ENCODE measurements at regions not wholly inside any gene's neighbourhood (a gene's known extent, or its start where the extent isn't known, plus 50 kb on each side); places are given as distances from the start of the nearest gene placed in this dataset.

DNA sequence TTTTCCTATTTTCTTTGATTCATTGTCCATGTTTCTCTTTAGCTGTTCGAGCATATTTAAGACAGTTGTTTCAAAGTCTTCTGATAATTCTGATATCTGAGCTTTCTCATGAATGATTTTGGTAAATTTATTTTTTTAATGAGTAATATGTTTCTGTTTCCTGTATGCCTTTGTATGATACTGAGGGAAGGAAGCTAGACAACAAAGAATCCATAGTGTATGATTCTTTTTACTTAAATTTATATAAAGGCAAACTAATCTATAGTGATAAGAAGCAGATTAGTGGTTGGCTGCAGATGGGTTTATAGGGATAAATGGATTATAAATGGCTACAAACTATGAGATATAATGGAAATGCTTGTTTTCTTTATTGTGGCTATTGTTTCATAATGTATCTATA lies 352.7 kb upstream of the CDH2 start:
- peaks cover 3% of the 10 kb centered on the region for H3F3A ChIP-seq (ENCODE audit: low read depth)
- no peak overlapping the region for H3K4me3 Mint-ChIP-seq
- no peak overlapping the region for H3K9ac ChIP-seq
- TF ChIP-seq EZH2 (IDR thresholded peaks at IDR 0.05) (no peak), EZH2phosphoT487 (IDR thresholded peaks at IDR 0.05) (no peak)
- TF ChIP-seq, protein P1, sequence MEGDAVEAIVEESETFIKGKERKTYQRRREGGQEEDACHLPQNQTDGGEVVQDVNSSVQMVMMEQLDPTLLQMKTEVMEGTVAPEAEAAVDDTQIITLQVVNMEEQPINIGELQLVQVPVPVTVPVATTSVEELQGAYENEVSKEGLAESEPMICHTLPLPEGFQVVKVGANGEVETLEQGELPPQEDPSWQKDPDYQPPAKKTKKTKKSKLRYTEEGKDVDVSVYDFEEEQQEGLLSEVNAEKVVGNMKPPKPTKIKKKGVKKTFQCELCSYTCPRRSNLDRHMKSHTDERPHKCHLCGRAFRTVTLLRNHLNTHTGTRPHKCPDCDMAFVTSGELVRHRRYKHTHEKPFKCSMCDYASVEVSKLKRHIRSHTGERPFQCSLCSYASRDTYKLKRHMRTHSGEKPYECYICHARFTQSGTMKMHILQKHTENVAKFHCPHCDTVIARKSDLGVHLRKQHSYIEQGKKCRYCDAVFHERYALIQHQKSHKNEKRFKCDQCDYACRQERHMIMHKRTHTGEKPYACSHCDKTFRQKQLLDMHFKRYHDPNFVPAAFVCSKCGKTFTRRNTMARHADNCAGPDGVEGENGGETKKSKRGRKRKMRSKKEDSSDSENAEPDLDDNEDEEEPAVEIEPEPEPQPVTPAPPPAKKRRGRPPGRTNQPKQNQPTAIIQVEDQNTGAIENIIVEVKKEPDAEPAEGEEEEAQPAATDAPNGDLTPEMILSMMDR (IDR thresholded peaks at IDR 0.05), result no peak
- no peak overlapping the region for H3K27ac Mint-ChIP-seq
- no peak overlapping the region for H2AFZ ChIP-seq (replicated peaks)
- H3K4me3 ChIP-seq, result no peak overlapping the region
- no peaks in the 10 kb centered on the region for H3K36me3 ChIP-seq
- no peak overlapping the region for H3K4me2 ChIP-seq
- H3K36me3 Mint-ChIP-seq, result no peaks in the 10 kb centered on the region
- no peaks in the 10 kb centered on the region for H3K79me2 ChIP-seq (ENCODE audit: low read depth)
- no peak overlapping the region for H3K27ac ChIP-seq
- H3K9me3 ChIP-seq (ENCODE audit: low read depth), result no peaks in the 10 kb centered on the region
- peaks cover 7% of the 10 kb centered on the region for H3K4me1 ChIP-seq
- no peaks in the 10 kb centered on the region for H3K9me3 Mint-ChIP-seq
- H3K27me3 ChIP-seq, result no peaks in the 10 kb centered on the region
- H3K4me1 Mint-ChIP-seq, result peaks cover 7% of the 10 kb centered on the region
- no peaks in the 10 kb centered on the region for H3K27me3 Mint-ChIP-seq (ENCODE audit: insufficient read depth, low read depth)
- no peaks in the 10 kb centered on the region for H4K20me1 ChIP-seq (ENCODE audit: low read depth)
- no peak for DNase-seq (ENCODE audit: low spot score)

DNA sequence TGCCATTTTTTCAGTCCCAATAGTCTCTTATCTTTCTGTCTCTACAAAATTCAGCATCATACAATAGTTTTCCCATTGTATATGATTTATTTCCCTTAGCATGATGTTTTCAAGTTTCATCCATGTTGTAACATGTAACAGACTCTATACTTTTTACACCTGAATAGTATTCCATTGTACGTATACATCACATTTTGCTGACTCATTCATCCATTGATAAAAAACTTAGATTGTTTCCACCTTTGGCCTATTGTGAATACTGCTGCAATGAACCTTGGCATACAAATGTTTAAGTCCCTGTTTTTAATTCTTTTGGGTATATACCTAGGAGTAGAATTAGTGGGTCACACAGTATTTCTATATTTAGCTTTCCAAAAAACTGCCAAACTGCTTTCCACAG lies 349.3 kb upstream of the CDH2 start:
- no peak overlapping the region for H2AFZ ChIP-seq (replicated peaks)
- TF ChIP-seq EZH2 (IDR thresholded peaks at IDR 0.05), result no peak
- TF ChIP-seq EZH2phosphoT487 (IDR thresholded peaks at IDR 0.05), result no peak
- TF ChIP-seq, protein P1 (IDR thresholded peaks at IDR 0.05), result no peak
- no peaks in the 10 kb centered on the region for H3K36me3 Mint-ChIP-seq
- peaks cover 40% of the 10 kb centered on the region for H3K4me1 ChIP-seq
- no peaks in the 10 kb centered on the region for H3K9me3 Mint-ChIP-seq
- no peak overlapping the region for H3K4me2 ChIP-seq
- H3K27me3 ChIP-seq, result no peaks in the 10 kb centered on the region
- no peaks in the 10 kb centered on the region for H3K9me3 ChIP-seq (ENCODE audit: low read depth)
- H3K4me3 ChIP-seq, result no peak overlapping the region
- no peak overlapping the region for H3K27ac Mint-ChIP-seq
- H3K4me1 Mint-ChIP-seq, result peaks cover 28% of the 10 kb centered on the region
- DNase-seq (ENCODE audit: low spot score), result no peak
- H3K79me2 ChIP-seq (ENCODE audit: low read depth), result no peaks in the 10 kb centered on the region
- peaks cover 26% of the 10 kb centered on the region for H3F3A ChIP-seq (ENCODE audit: low read depth)
- no peak overlapping the region for H3K9ac ChIP-seq
- no peaks in the 10 kb centered on the region for H3K36me3 ChIP-seq
- H3K27me3 Mint-ChIP-seq (ENCODE audit: insufficient read depth, low read depth), result no peaks in the 10 kb centered on the region
- H3K4me3 Mint-ChIP-seq, result no peak overlapping the region
- H4K20me1 ChIP-seq (ENCODE audit: low read depth), result no peaks in the 10 kb centered on the region
- no peak overlapping the region for H3K27ac ChIP-seq

DNA sequence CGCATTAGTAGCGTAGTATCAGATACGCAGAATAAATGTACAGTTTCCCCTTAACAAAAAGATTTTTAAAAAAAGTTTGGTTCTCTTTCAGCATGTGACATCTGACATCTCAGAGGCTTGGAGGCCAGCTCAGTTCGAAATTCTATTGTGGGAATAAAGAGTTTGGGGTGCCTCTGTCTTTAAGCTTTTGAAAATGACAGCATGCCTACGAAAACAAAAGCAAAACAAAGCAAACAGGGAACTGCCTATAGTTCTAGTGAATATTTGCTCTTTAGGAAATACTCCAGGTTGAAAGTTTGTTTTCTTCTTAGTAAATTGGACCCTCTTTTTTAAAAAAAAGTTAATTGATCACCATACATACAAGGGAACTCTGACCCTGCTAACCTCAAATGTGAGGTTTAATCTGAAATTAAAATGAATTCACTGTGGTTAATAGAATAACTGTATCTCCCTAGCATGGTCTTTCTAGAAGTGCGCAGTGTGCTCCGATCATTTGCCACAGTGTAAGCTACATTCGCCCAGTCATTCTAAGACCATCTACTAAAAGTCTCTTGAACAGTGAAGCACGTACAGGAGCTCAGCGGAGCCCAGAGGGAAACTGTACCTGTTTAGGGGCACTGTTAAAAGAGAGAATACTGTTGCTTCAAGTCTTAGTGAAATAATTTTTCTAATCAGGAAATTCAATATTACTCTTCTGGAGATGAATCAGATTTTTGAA lies 347.0 kb upstream of the CDH2 start:
- Histone ChIP-seq H3K27ac (peak overlapping the region; percentile 74), H3K79me2 (ENCODE audit: low read depth) (no peaks in the 10 kb centered on the region), H3F3A (ENCODE audit: low read depth) (peaks cover 29% of the 10 kb centered on the region), H4K20me1 (ENCODE audit: low read depth) (no peaks in the 10 kb centered on the region), H3K36me3 (no peaks in the 10 kb centered on the region), H3K27me3 (no peaks in the 10 kb centered on the region), H3K4me3 (peak overlapping the region; percentile 4), H3K9ac (no peak overlapping the region), H3K9me3 (ENCODE audit: low read depth) (no peaks in the 10 kb centered on the region), H2AFZ (replicated peaks) (no peak overlapping the region), H3K4me2 (peak overlapping the region; percentile 71), H3K4me1 (peaks cover 40% of the 10 kb centered on the region)
- H3K9me3 Mint-ChIP-seq, result peaks cover 10% of the 10 kb centered on the region
- DNase-seq (ENCODE audit: low spot score), result peak; percentile 23
- H3K27ac Mint-ChIP-seq, result peak overlapping the region; percentile 59
- TF ChIP-seq EZH2 (IDR thresholded peaks at IDR 0.05), result no peak
- TF ChIP-seq EZH2phosphoT487 (IDR thresholded peaks at IDR 0.05), result no peak
- TF ChIP-seq, protein P1 (IDR thresholded peaks at IDR 0.05), result no peak
- peaks cover 7% of the 10 kb centered on the region for H3K27me3 Mint-ChIP-seq (ENCODE audit: insufficient read depth, low read depth)
- H3K4me1 Mint-ChIP-seq, result peaks cover 28% of the 10 kb centered on the region
- H3K36me3 Mint-ChIP-seq, result no peaks in the 10 kb centered on the region
- no peak overlapping the region for H3K4me3 Mint-ChIP-seq
